ENCODE measurements at regions not wholly inside any gene's neighbourhood (a gene's known extent, or its start where the extent isn't known, plus 50 kb on each side); places are given as distances from the start of the nearest gene placed in this dataset.

DNA sequence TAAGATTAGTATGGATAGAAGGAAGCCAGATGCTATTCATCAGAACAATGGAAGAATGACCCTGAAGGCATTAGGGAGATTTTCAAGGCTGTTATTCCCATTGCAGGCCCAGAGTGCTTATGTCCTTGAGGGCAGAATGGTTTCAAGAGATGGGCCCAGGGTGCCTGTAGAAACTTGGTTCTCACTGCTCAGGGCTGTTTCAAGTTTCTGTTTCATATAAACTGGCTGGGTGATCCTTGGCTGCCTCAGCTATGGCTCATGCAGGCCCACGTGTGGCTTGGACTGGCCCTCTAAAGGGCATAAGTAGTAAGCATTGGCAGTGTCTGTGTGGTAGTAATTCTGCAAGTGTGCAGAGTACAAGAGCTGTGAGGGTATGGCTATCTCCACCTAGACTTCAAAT, 540.9 kb upstream of the MAN1A1 start:
- H3K9me3 ChIP-seq: no peaks in the 10 kb centered on the region
- WGBS, 4 donors: 57 to 84% (median 73%) methylated on average over 1 of the region's 1 CpG
- no peaks in the 10 kb centered on the region for H3K27me3 ChIP-seq
- H3K4me1 ChIP-seq: no peaks in the 10 kb centered on the region
- ATAC-seq (peak in 1 of 4 donors; percentile 34), DNase-seq (no peak)
- H3K27ac ChIP-seq: no peak overlapping the region
- H3K4me3 ChIP-seq: no peak overlapping the region
- TF ChIP-seq, protein P1, sequence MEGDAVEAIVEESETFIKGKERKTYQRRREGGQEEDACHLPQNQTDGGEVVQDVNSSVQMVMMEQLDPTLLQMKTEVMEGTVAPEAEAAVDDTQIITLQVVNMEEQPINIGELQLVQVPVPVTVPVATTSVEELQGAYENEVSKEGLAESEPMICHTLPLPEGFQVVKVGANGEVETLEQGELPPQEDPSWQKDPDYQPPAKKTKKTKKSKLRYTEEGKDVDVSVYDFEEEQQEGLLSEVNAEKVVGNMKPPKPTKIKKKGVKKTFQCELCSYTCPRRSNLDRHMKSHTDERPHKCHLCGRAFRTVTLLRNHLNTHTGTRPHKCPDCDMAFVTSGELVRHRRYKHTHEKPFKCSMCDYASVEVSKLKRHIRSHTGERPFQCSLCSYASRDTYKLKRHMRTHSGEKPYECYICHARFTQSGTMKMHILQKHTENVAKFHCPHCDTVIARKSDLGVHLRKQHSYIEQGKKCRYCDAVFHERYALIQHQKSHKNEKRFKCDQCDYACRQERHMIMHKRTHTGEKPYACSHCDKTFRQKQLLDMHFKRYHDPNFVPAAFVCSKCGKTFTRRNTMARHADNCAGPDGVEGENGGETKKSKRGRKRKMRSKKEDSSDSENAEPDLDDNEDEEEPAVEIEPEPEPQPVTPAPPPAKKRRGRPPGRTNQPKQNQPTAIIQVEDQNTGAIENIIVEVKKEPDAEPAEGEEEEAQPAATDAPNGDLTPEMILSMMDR (IDR thresholded peaks at IDR 0.05): no peak
- intact Hi-C loops (cut with DNase I): no loop called here
- H3K36me3 ChIP-seq: no peaks in the 10 kb centered on the region

DNA sequence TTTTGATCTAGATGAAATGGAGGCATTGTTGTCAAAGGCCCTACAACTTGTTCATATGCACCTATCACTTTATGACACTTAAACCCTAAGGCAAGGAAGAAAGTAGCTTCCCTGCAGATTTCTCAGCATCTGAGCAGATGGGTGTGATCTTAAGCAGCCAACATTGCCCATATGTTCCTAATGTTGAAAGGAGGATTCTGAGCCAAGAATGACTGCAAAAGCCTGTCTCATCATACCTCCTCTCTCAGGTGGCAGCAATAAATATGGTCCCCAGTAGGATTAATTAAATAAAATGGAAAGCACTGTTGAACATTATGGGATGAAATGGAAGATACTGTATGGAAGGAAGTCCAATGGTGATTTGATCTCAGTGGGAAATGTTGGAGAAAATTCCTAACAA, 538.1 kb upstream of the MAN1A1 start:
- no peaks in the 10 kb centered on the region for H3K36me3 ChIP-seq
- peaks cover 0 to 4% (median 0%) of the 10 kb centered on the region in 12 donors for H3K9me3 ChIP-seq
- no peaks in the 10 kb centered on the region for H3K4me1 ChIP-seq
- no peak overlapping the region for H3K27ac ChIP-seq
- no peak overlapping the region for H3K4me3 ChIP-seq
- DNase-seq (no peak), ATAC-seq (no peak)
- intact Hi-C loops (cut with DNase I): no loop called here
- no peaks in the 10 kb centered on the region for H3K27me3 ChIP-seq
- TF ChIP-seq POLR2A (IDR thresholded peaks at IDR 0.05): no peak
- TF ChIP-seq, protein P1 (IDR thresholded peaks at IDR 0.05): no peak

DNA sequence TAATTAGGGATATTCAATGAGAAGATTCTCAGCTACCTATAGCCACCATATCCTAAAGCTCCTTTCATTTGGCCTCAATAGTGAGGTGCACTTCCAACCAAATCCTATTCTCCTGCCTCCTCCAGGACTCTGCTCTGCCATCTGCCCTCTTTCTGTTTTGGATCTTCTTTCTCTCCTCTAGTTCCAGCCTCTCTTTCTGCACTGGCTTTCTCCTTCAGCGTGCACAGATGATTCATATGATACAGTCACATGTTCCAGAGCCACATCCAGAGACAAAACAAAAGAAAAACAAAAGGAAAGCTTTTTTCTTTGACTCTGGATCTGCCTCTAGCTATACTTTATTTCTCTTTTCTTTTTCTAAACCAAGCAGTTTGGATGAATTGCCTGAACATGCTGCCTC, 531.9 kb upstream of the MAN1A1 start:
- ATAC-seq (no peak), DNase-seq (no peak)
- intact Hi-C loops (cut with DNase I): no loop called here
- Histone ChIP-seq H3K36me3 (no peaks in the 10 kb centered on the region), H3K27ac (no peak overlapping the region), H3K4me3 (no peak overlapping the region), H3K27me3 (no peaks in the 10 kb centered on the region), H3K9me3 (peaks cover 0 to 4% (median 0%) of the 10 kb centered on the region in 12 donors), H3K4me1 (no peaks in the 10 kb centered on the region)
- TF ChIP-seq, protein P1 (IDR thresholded peaks at IDR 0.05): no peak
- no peak for TF ChIP-seq POLR2A (IDR thresholded peaks at IDR 0.05)
- 56 to 86% (median 66%) methylated on average over 1 of the region's 1 CpG for WGBS, 4 donors

DNA sequence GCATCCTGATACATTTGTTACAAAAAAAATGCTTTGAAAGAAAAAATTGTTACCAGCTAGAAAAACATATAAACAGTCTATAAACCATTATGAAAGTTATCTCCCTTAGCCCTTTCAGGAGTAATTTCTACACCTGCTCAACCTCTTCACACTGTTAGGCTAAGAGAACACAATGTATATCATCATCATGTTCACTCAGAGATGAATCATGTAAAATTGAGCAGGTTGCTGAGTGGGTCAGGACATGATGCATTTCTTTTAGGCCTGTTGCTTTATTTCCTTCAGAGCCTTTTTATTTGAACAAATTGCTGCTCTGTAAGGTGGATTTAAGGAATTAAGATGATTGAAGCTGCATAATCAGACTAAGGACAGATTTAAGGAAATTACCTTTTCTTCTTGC, 531.3 kb upstream of the MAN1A1 start:
- DNase-seq (no peak), ATAC-seq (no peak)
- Histone ChIP-seq H3K9me3 (peaks cover 0 to 4% (median 0%) of the 10 kb centered on the region in 12 donors), H3K27me3 (no peaks in the 10 kb centered on the region), H3K36me3 (no peaks in the 10 kb centered on the region), H3K4me1 (no peaks in the 10 kb centered on the region), H3K27ac (no peak overlapping the region), H3K4me3 (no peak overlapping the region)
- TF ChIP-seq, protein P1 (IDR thresholded peaks at IDR 0.05): no peak
- no peak for TF ChIP-seq POLR2A (IDR thresholded peaks at IDR 0.05)
- intact Hi-C loops (cut with DNase I): no loop called here

All from heart left ventricle (tissue), 16 donors.